Eye (tissue), 1 donor: ENCODE measurements at regions not wholly inside any gene's neighbourhood (a gene's known extent, or its start where the extent isn't known, plus 50 kb on each side); places are given as distances from the start of the nearest gene placed in this dataset.
A peak's percentile ranks its signal among the peaks of the same experiment; 100 is the strongest.

Experiments used
- DNase-seq: peaks from one replicate; pipeline ENCODE4 v3.0.0-alpha.2; 2015

DNA sequence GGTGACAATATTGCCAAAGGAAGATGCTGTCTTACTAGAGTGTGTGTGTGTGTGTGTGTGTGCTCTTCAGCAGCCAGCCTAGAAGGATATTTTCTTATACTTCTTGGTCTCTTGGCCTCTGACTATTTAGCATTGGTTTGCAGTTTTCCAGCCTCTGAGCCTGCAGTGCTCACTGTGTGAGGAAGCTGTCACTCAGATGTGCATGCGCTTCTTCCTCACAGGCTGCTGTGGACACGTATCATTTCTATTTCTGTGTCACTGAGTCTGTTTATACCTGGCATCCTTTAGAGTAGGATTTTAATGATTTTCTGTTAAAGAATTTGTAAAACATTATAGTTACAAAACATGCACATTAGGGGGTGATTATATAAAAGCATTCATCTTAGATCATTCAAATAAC lies 83.3 kb downstream of the ALDH8A1 start:
- DNase-seq, result peak; percentile 60

DNA sequence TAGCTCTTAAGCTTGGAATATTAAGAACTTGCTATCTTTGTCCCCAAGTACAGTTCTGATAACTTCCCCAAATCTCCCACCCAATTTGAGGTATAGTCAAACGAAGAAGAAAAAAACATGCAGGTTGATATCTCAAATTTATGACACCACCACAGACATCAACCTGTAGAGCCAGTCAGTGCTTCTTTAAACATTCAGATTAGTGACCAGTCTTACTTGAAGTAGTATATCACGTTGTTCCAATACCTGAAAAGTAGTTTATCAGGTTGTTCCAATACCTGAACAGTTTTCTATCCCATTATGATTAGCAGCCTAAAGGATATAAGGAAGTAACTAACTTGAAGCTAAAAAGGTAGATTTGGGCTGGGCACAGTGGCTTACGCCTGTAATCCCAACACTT lies 85.3 kb downstream of the ALDH8A1 start:
- no peak for DNase-seq

DNA sequence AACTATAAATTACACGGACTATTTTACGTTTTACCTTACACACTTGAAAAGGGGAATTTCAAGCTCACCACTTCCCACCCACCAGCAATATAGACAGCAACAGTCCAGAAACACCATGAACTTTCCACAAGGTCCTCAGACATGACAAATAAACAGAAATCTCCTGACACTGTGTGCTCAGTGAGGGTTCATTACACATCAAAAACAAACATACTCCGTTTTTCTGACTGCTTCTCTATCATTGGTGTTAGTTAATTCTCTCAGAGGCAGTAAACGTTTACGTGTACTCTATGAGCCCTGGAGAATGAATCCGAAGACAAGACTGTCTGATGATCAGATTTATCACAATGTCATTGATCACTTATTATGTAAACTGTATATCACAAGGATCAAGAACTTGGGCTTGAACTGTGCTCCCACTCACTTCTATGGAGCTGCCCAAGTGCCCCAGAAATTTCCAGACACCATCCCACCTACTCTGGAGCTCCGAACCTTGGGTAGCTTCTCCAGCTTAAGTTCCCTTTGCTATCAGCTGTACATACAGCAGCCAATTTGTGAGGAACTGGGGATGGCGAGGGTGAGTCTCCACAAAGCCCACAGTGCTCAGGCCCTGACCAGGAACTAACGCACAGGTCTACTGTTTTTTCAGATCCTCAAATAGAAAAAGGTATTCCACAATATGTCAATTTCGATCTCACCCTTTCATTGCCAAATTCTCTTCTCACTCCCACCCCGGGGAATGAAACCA lies 86.0 kb downstream of the ALDH8A1 start:
- DNase-seq, result no peak

DNA sequence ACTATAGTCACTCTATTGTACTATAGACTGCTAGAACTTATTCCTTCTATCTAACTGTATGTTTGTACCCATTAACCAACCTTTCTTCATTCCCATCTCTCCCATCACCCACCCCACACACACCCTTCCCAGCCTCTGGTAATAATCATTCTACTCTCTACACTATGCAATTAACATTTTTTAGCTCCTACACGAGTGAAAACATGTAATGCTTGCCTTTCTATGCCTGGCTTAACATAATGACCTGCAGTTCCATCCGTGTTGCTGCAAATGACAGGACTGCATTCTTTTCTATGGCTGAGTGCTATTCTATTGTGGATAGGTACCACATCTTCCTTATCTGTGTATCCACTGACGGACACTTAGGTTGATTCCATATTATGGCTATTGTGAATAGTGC lies 95.5 kb downstream of the ALDH8A1 start:
- DNase-seq, result no peak

DNA sequence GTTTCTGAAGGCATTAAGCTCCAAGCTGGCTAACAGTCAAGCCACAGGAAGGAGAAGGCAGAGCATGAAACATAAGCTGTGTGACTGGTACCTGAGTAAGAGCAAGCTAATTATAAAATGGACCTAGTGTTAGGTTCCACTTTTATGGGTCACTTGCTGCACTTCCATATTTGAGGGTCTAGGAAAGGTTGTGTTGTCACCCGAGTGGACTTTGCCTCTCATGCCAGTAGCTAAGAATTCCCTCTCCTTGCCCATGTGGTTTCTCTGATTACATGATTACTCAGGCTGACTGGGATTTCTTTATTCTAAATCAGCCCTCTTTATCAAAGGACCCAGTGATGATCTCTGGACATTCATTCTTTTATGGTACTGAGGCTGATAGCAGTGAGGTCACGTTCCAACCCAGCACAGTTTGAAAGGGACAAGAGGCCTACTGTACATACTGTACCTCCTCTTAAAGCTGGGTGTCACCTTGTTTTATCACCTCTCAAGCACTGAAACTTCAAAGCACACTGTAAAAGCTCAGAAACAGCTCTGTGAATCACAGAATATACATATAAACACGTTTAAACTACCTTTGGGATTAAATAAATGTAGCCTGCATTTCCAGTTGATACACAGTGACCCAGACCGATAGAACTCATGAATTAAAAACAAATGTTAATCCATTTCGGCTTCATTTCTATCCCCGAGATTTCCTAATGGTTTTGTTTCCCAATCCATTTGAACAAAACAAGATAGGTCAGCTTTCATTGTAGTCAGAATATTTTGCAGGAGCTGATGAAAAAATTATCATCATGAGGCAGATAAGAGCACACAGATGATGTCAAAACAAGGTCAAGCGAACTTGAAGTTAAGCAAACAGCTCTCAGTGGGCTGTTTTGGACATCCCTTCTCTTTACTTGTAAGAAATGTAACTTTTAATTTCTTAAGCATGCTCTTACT lies 96.5 kb downstream of the ALDH8A1 start:
- DNase-seq, result no peak

DNA sequence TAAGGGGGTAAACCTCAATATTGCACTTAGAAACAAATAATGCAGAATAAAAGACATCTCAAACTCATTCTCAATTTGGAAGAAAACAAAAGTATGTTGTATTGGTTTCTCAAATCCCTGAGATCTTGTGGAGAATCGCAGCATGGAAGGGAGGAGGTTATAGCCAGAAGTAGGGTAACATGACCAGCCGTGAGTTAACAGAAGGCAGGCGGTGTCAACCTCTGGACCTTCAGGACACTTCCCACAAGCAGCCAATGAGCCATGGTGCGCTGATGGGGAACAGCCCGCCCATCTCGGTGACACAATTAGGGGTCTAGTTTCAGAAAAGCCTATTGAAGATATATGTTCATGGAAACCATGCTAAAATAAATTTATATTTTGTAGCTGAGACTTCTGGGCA lies 98.4 kb downstream of the ALDH8A1 start:
- DNase-seq, result no peak

DNA sequence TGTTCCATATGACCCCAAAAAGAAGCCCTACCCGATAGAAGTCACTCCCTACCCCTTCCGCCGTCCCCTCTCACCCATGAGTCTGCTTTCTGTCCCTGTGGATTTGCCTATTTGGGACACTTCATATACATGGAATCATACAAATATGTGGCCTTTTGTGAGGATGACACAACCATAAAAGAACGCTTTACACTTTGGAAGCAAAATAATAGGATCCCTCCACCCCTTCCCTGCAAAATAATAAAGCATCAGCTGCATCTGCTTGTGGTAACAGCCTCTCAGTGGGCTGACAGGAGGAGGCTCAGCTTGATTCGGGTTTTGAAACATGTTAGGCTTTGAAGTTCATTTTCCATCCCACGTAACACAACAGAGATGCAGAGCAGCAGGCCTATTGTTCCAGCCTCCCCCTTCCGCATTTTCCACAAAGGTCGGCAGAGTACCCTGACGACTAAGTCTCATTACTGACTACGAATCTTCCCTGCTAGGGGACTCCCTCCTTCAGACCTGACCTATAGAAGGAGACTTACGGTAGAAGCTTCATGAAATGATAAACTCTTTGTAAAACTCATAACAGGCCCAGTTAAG lies 99.1 kb downstream of the ALDH8A1 start:
- peak; percentile 24 for DNase-seq

DNA sequence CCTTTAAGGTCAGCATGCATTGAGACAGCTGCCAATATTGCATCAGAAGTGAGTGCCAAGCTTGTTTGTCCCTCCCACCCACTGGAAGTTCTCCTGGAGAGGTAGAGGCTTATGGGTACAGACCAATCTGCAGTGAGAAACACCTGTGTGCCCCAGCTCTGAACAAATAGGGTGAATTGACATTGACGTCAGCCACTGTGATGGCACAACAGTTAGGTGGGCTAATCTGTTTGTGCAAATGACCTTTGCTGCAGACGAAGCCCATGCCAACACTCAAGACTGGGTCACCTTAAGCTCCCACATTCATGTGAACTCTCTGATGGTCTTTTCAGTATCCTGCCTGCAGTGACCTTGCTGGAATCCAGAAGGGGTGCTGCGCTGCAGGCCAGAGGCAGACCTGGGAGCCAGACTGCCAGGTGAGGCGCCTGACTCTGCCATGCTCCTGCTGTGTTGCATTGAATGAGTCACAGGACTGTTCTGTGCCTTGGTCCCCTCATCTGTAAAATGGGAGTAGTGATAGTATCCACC lies 99.9 kb downstream of the ALDH8A1 start:
- no peak for DNase-seq

DNA sequence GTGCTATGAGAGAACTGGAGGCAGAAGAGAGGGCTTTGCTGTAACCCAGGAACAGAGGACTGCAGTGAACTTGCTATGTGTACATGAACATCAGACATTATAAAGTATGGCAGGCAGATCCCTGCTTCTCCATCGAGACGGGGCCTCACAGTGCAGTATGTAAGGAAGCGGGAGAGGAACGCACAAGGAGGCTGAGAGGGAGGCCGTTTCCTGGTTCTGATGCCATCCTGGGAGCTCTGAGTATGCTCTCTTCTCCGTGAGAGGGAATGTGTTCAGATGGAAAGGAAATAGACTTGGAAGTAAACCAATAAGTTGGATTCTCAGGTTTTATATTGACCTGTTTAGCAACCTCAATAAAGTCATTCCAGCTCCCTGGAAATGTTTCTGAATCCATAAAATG lies 101.8 kb downstream of the ALDH8A1 start:
- no peak for DNase-seq

DNA sequence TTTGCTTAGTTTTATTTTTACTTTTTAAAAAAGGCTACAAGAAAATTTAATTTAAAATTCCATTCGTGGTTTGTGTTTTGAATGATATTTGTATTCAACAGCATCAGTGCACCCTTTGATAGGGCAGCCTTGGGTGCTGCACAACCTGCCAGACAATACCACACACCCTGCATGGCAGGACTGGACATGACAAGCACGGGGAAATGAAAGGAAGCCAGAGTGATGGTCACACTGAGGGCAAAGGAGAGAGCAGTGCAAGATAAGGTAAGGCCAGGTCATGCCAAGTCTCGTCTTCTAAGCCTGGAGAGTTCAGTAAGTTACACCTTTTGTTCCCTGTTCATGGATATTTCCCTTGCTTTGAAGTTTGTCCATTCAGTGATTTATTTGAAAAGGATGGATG lies 103.0 kb downstream of the ALDH8A1 start:
- no peak for DNase-seq

DNA sequence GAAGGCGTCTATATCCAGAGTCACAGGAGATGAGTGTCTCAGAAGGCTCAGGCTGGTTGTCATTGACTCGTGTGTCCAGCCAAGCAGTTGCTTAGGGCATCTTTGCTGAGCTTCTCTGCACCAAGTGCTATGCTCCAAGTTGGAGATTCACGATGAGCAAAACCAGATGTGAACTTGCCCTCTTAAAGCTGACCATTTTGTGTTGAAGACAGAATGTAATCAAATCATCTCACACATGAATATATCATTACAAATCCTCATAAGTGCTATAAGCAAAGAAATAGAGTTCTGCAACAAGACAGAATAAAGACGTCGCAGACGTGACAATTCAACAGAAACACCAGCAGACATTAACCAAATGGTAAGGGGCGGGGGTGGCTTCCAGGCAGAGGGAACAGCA lies 103.9 kb downstream of the ALDH8A1 start:
- DNase-seq, result no peak

DNA sequence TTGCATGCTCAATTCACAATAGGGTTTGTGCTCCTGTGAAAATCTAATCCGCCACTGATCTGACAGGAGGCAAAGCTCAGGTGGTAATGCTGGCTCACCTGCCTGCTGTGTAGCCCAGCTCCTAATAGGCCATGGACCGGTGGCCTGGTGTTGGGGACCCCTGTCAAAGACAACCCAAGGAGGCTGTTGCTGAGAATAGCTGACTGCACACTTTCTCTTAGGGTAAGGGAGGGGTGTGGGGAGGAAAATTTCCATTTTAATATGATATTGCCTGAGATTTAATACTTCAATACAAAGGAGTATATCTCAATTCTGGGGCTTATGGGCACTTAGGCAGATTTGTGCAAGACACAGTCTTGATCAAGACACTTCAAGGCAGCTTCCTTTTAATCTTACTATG lies 105.8 kb downstream of the ALDH8A1 start:
- DNase-seq, result no peak

DNA sequence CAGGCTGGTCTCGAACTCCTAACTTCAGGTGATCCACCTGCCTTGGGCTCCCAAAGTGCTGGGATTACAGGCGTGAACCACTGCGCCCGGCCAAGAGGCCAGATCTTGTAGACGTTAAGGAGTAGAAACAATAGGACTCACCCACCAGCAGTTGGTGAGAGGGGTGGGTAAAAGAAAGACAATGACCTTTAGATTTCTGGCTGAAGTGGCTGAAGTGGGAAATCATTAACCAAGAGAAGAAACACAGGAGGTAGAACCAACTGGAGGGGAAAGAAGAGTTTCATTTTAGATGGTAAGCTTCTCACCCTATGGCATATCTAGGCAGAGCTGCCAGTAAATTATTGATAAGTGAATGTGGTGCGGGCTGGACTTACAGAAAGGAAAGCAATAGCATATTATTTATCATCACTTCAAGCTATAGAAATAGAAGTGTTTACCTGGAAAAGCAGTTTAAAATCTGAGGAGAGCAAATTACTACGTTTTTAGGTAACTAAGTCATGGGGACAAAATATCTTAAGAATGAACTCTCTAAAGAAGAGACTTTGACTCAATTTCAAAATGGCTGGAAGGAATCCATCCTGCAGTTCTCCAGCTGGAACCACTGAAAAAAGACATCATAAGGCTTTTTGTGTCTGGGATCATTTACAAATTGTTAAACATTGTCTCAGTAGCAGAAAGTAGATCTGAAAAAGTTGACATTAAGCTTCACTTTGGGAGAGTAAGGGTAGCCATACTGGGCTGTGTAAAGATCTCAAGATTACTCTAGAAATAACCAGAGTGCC lies 109.6 kb downstream of the ALDH8A1 start:
- no peak for DNase-seq

DNA sequence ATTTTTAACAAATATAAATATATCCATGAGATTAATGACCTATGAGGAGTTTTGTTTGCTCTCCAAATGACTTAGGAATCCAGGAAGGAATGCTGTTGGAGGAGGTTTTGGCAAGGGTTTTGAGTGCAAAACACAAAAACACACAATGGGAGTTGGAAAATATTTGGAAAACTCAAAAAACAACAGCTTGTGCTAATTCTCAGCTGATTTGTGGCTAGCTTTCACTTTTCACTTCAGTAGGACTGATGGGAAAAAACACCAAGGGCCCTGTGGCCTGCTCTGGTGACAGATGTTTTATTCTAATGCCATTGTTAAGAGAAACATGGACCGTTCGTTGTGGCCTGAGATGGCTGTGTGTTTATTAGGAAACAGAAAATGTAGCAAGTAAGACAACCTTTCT lies 113.9 kb downstream of the ALDH8A1 start:
- DNase-seq, result no peak

DNA sequence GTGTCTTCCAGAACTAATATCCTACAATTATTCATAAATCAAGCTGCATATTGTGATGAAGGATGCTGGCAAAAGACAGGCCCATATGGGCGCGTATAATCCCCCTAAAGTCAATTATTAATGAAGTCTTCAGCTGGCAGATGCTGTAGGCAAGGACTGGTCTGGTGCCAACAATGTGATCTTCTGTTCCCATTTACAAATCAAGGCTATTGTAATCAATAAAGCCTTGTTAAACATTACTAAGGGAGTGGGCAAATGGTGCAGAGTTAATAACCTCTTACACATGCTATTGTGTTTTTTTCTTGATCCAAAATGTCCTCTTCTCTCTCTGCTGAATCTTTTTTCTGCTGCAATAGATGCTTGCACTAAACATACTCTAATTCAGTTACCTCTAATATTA lies 119.0 kb downstream of the ALDH8A1 start:
- DNase-seq, result peak; percentile 71

DNA sequence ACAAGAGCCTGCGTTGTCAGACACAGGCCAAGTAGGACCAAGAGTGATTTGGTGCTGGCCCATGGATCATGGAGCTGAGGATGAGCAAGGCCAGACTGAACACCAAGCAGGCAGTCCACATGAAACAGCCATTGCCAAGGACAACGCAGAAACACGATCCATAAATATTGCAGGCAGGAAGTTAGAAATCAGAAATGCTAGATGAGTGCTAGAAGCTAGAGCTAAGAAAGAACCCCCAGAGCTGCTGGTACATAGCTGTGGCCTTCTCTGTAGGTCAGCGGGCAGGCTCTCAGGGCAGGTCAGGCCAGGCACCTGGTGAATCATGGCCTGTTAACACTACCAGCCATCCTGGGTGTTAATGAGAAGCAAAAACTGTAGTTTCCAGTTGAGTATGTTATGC lies 119.7 kb downstream of the ALDH8A1 start:
- DNase-seq, result no peak

DNA sequence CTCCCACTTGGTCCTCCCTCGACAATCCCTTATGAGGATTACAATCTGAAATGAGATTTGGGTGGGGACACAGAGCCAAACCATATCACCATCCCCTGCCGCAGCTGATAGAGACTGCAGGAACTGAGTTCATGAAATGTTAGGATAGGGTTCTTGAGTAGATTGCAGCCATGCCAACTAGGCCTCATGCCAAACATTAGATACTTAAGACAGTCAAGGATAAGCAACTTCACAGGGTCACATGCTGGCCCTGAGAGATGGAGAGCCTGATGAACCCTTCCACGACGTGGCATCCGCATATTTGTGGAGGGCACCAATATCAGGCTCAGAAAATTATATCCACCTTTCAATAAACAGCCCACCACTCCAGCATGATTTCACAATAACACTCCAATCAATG lies 121.3 kb downstream of the ALDH8A1 start:
- DNase-seq, result no peak

DNA sequence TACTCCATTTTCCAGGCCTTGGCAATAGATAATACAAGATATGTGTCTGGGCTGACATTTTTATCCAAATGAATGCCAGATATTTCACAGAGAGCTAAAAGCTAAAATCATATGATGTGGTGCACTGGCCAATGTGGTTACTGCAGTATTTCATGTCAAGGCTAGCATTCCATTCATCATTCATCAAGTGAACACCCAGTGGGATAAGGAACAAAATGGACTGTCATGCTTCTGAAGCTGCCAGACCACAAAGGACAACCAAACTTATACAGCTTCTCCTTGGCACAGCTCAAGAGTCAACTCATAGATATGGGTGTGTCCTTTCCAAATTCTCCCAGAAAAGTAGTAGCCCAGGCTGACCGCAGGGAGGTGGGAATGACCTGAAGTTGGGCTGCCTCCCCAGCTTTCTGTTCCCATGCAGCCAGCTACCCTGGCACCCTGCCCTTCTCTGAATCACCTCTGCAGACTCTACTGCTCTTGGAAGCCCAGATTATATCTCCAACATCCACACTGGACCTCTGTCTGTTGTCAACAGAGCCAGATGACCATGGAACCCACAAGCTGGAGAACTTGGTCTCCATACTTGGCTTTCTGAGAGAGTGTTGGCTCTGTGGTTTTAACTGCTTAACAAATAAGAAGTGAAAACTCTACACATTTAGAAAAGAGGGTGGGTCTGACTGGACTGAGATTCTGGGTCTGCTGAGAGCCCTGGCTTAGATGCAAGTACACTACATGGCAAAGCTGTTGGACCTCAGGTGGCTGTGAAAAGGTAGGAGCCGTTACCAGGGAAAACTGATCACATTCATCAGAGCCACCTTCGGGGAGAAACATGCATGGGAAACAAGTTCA lies 122.8 kb downstream of the ALDH8A1 start:
- peak; percentile 26 for DNase-seq

DNA sequence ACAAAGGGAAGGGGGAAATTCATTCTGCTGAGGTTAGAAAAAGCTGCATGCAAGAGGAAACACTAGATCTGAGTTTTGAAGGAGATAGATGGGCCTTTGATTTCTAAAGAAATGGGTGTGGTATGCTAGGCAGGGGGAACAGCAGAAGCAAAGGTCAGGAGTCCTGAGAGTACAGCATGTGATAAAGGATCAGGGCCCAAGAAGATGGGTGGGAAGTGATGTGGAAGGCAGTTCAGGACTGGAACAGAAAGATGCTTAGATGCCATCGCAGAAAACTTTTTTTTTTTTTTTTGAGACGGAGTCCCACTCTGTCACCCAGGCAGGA lies 126.2 kb downstream of the ALDH8A1 start:
- no peak for DNase-seq

DNA sequence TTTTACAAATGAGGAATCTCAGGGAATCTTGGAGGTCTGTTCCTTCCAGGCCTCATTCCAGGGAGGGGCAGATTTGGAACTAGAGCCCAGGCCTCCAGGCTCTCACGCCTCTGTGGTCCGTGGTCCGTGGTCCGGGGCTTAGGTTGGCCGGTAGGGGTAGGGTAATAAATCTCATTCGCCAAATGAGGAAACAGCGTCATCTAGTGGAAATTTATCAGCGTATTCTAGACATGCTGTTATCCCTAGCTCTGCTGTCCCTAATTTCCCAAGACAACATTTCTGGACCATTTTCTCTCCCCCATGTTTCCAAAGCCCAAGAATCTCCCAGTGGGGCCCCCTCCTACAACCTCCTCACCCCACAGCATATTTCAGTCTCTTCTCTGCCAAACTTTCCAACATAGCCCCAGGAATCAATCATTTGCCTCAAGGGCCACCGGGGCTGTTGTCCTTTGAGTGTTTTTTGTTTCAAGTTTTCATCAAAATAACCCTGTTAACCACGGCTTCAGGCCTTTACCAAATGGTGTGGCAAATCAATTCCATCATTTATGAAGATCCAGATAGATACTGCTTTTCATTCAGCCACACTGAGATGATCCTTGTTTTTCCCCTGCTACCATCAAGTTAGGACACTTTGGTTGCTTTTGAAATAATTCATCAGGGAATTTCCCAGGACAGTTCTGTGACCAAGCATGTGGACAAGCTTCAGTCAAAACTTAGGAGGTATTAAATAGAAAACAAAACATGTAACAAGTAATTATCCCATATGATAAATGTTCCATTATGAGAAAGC lies 126.8 kb downstream of the ALDH8A1 start:
- peak; percentile 95 for DNase-seq
